ENCODE measurements at regions not wholly inside any gene's neighbourhood (a gene's known extent, or its start where the extent isn't known, plus 50 kb on each side); places are given as distances from the start of the nearest gene placed in this dataset.

DNA sequence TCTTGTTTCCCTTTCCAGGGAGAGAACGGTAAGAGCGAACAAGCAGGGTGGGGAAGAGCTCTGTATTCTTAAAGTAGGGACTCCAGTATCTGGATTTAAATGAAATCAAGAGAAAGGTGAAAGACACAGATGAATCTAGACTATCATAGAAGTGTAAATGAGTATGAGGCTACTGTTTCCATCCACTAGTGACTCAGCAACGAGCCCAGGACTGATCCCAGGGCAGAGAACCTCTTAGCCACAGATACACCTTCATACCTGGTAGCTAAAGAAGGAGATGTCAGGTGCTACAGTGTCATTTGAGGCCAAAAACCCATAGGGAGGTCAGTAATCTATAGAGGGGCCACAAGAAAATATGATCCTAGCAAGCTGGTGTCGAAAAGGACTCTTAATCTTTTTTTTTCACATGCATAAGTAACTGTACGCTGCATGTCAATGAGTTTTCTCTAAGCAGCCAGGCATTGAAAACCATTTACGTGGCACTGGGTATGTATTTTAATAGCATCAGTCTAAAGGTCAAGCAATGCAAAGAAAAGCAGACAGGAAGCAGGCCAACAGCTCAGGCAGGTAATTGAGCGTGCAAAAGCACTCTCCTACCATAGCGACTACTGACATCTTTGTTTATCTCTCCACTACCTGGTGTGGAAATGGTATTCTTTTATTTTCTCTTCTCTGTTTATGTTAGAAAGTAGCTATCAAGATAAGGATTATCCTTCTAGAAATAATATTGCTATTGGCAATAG is 91.5 kb upstream of the EGR2 start:
- H3K4me3 ChIP-seq (ENCODE audit: low read depth, low read length) = no peak overlapping the region
- TF ChIP-seq, protein P1, sequence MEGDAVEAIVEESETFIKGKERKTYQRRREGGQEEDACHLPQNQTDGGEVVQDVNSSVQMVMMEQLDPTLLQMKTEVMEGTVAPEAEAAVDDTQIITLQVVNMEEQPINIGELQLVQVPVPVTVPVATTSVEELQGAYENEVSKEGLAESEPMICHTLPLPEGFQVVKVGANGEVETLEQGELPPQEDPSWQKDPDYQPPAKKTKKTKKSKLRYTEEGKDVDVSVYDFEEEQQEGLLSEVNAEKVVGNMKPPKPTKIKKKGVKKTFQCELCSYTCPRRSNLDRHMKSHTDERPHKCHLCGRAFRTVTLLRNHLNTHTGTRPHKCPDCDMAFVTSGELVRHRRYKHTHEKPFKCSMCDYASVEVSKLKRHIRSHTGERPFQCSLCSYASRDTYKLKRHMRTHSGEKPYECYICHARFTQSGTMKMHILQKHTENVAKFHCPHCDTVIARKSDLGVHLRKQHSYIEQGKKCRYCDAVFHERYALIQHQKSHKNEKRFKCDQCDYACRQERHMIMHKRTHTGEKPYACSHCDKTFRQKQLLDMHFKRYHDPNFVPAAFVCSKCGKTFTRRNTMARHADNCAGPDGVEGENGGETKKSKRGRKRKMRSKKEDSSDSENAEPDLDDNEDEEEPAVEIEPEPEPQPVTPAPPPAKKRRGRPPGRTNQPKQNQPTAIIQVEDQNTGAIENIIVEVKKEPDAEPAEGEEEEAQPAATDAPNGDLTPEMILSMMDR (IDR thresholded peaks at IDR 0.05; ENCODE audit: borderline replicate concordance, insufficient read depth, low read depth, low read length) = no peak

DNA sequence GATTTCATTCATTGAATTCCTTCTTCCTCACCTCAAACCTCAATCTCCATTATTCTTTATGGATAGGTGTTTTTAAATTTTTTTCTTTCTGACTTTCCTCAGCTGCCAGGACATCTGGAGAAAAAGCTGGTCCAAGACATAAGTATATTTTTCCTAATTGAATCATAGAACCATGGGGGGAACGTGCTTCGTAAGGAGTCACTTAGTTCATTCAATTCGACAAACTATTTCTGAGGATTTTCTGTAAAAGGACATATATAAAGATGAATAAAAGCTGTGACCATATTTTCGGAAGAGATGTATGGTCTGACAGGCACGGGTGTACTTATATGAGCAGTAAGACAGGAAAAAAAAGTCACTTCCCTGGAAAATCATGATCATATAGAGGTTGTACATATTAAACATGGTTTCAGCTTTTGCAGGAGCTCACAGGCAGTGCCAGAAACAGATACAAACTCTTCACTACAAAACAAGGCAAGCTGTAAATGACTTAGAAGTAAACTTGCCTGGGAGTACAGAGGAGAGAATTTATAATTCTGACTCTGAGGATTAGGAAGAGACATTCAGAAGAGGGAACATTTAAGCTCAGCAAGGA is 88.2 kb upstream of the EGR2 start:
- no peak overlapping the region for H3K4me3 ChIP-seq (ENCODE audit: low read depth, low read length)
- TF ChIP-seq, protein P1 (IDR thresholded peaks at IDR 0.05; ENCODE audit: borderline replicate concordance, insufficient read depth, low read depth, low read length) = no peak

DNA sequence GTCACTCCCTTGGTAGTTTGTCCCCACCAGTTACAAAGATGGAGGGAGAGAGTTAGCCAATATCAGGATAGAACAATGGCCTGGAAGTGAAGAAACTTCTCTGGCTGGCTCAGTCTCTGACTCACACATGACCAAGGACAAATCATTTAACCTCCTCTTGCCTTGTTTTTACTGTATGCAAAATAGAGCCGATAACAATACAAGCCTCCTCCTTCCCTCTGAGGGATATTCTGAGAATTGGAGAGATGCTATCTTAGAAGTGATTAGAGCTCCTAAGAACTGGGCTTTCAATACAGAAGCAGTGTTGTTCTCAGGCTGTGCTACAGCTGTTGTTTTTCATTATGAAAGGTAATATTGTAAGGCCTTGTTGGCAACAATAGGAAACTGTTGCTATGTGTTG is 87.7 kb upstream of the EGR2 start:
- H3K4me3 ChIP-seq (ENCODE audit: low read depth, low read length) = no peak overlapping the region
- TF ChIP-seq, protein P1 (IDR thresholded peaks at IDR 0.05; ENCODE audit: borderline replicate concordance, insufficient read depth, low read depth, low read length) = no peak

DNA sequence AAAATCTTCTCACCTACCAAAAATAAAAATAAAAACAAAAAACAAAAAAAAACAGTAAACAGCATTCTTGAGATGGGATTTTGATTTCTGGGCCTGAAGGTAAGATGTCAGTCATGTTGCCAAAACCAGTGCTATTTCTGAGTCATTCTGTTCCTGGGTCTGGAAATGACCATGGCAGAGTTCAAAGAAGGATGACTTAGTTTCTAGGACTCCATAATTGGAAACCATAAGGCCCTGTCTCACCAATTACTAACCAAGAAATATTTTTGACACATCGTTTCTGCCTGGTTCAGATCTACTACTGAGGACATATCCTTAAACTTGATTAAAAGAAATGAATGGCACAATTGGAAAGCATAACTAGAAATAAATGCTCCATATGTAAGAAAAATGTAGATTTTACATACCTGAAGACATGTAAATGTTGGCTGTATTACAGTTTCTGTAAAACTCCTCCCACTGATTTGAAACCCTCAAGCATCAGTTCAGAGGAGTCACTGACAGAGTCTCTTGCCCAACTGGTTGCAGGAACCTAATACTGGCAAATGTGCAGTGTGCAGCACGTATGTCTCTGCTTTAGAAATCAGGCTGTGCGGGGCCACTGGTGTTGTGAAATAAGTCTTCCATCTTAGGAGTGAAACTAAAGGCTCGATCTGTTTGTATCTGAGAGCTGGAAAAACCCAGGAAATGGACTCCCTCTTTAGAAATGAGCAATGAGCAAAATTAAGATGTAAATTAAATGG is 84.8 kb upstream of the EGR2 start:
- no peak overlapping the region for H3K4me3 ChIP-seq (ENCODE audit: low read depth, low read length)
- TF ChIP-seq, protein P1 (IDR thresholded peaks at IDR 0.05; ENCODE audit: borderline replicate concordance, insufficient read depth, low read depth, low read length) = no peak

DNA sequence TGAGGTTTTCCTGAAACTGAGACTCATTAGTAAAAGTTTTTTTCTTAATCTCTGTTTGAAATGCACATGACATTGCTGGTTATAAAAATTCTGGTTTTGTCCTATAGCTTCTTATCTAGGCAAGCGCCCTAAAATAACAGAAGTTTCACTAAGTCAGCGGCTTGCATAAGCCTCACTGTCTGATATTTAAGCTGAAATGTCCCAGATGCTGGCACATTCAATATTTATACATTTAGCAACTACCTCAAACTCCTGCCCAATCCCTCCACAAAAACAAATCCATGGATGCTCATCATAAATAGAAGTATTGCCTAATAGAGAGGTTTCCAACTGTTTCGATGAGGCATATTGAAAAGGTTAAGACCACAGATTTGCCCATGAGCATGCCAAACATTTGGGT is 83.1 kb upstream of the EGR2 start:
- TF ChIP-seq, protein P1 (IDR thresholded peaks at IDR 0.05; ENCODE audit: borderline replicate concordance, insufficient read depth, low read depth, low read length) = no peak
- no peak overlapping the region for H3K4me3 ChIP-seq (ENCODE audit: low read depth, low read length)

DNA sequence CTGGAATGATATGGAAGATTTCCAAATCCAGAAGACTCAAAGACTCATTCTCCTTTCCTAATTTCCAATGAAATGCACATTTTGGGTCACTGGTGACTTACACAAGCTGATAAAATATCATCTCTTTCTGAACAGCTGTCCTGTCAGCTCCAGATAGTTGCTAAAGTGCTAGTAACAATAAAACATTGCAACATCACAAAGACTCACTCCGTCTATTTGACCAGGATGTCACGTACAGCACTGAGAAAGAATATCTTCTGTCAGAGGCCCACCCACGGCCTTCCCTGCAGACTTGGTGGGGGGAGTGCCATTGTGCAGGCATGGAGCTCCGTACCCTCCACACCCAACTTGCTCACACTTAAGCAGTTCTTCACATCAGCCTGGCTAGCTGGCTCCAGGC is 78.9 kb upstream of the EGR2 start:
- TF ChIP-seq, protein P1 (IDR thresholded peaks at IDR 0.05; ENCODE audit: borderline replicate concordance, insufficient read depth, low read depth, low read length) = no peak
- no peak overlapping the region for H3K4me3 ChIP-seq (ENCODE audit: low read depth, low read length)
